ENCODE measurements at regions not wholly inside any gene's neighbourhood (a gene's known extent, or its start where the extent isn't known, plus 50 kb on each side); places are given as distances from the start of the nearest gene placed in this dataset.

DNA sequence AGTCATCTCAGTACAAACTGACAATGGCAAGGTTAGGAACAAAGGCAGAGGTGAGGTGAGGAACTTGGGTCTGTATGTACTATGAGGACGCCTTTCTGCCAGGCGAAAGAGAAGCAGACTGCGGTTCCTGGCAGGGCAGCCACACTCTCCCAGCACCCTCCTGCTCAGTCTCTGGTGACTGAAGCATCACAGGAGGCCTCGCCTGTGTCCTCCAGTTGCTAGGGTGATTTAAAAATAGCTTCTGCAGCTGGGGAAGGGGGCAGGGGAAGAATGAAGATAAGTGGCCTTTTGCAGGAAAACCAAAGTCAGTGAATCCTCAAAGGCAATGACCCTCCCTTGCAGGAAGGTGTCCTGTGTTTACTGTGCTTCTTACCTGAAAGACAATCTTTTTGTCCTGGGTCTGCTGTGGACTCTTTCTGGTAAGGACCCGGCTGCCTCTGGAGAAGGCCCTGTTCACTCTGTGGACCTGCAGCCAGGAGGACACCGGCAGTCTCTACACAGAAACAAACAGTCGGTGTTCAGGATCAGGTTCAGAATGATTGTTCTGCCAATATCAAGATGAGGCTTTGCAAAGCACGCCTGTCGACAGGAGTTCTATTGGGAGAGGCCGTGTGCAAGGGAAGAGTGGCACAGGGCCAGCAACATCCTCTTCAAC, 65.7 kb upstream of the DGKG start:
- DNase-seq (no peak), ATAC-seq (no peak)
- CTCF ChIA-PET = no interaction called here
- Mint-ChIP-seq H3K4me3 (no peak overlapping the region), H3K36me3 (ENCODE audit: low read depth) (no peaks in the 10 kb centered on the region), H3K27ac (no peak overlapping the region), H3K4me1 (peaks cover 11% of the 10 kb centered on the region), H3K27me3 (peaks cover 3% of the 10 kb centered on the region), H3K9me3 (ENCODE audit: low read depth) (no peaks in the 10 kb centered on the region)
- intact Hi-C loops (cut with DNase I, micrococcal nuclease) = no loop called here
- POLR2A ChIA-PET = no interaction called here

- POLR2A ChIA-PET = no interaction called here
- no peak overlapping the region for H3K27ac Mint-ChIP-seq
- CTCF ChIA-PET = interaction anchor here (1.0 to 1.4 kb wide), 3 partner anchors 13 to 115 kb away, joined by 3 to 4 read pairs (median 3); no protein-coding TSS in a partner anchor
- no peaks in the 10 kb centered on the region for H3K4me1 Mint-ChIP-seq
- H3K9me3 Mint-ChIP-seq (ENCODE audit: low read depth) = no peaks in the 10 kb centered on the region
- ATAC-seq = peak; percentile 36
- no peak for DNase-seq
- H3K36me3 Mint-ChIP-seq (ENCODE audit: low read depth) = no peaks in the 10 kb centered on the region
- intact Hi-C loops (cut with DNase I, micrococcal nuclease) = no loop called here
- H3K27me3 Mint-ChIP-seq = peaks cover 3% of the 10 kb centered on the region
- no peak overlapping the region for H3K4me3 Mint-ChIP-seq
Observed at GRCh38 chr3:186425788-186426730, 64.0 kb upstream of the DGKG start.

- POLR2A ChIA-PET = interaction anchor here (0.7 kb wide), 1 partner anchor 11 kb away, joined by 3 read pairs; no protein-coding TSS in a partner anchor
- no peaks in the 10 kb centered on the region for H3K36me3 Mint-ChIP-seq (ENCODE audit: low read depth)
- CTCF ChIA-PET = interaction anchor here (0.7 to 1.6 kb wide), 2 partner anchors 10 to 97 kb away, joined by 3 to 4 read pairs; no protein-coding TSS in a partner anchor
Observed at GRCh38 chr3:186421946-186422345, 59.9 kb upstream of the DGKG start.

GRCh38 chr3:186418671-186419145, 56.7 kb upstream of the DGKG start:
- no peak for ATAC-seq
- POLR2A ChIA-PET = interaction anchor here (1.2 kb wide), 1 partner anchor 118 kb away, joined by 3 read pairs; no protein-coding TSS in a partner anchor

More at GRCh38 chr3:186421946-186422345, 59.9 kb upstream of the DGKG start:
- no peak for DNase-seq
- Mint-ChIP-seq H3K9me3 (ENCODE audit: low read depth) (no peaks in the 10 kb centered on the region), H3K27me3 (peaks cover 8% of the 10 kb centered on the region), H3K27ac (no peak overlapping the region), H3K4me1 (peaks cover 15% of the 10 kb centered on the region), H3K4me3 (no peak overlapping the region)
- ATAC-seq = no peak
- intact Hi-C loops (cut with DNase I, micrococcal nuclease) = no loop called here

DNA sequence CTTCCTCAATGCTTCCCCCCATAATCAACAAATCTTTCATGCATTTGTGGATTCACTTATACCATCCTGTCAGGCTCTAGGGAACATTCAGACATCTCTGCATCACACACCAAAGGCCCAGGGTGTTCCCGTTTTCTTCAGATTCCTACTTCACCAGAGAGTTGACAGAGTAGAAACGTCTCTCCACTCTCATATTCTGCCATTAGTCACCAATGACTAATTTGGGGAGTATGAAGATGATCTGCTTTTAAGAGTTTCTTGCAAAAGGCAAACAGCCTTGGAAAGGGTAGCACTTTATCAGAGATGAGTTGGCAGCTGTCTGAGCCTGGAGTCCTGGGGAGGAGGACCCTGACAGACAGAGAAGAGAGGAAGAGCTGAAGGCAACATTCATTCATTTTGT, 55.8 kb upstream of the DGKG start:
- Mint-ChIP-seq H3K4me3 (no peak overlapping the region), H3K27ac (peak overlapping the region; percentile 22), H3K36me3 (ENCODE audit: low read depth) (no peaks in the 10 kb centered on the region), H3K9me3 (ENCODE audit: low read depth) (peaks cover 3% of the 10 kb centered on the region), H3K4me1 (peaks cover 40% of the 10 kb centered on the region), H3K27me3 (peaks cover 8% of the 10 kb centered on the region)
- CTCF ChIA-PET = interaction anchor here (0.7 kb wide), 1 partner anchor 77 kb away, joined by 3 read pairs; no protein-coding TSS in a partner anchor
- POLR2A ChIA-PET = interaction anchor here (0.6 to 1.2 kb wide), 2 partner anchors 119 to 125 kb away, joined by 3 to 4 read pairs; no protein-coding TSS in a partner anchor
- ATAC-seq (peak; percentile 85), DNase-seq (peak; percentile 50)
- intact Hi-C loops (cut with DNase I, micrococcal nuclease) = loop anchor here in 1 of 2 experiments (2.0 kb wide), 2 partner anchors 97 to 159 kb away; no protein-coding TSS in a partner anchor

More at GRCh38 chr3:186418671-186419145, 56.7 kb upstream of the DGKG start:
- peaks cover 3% of the 10 kb centered on the region for H3K9me3 Mint-ChIP-seq (ENCODE audit: low read depth)
- H3K27me3 Mint-ChIP-seq = peaks cover 8% of the 10 kb centered on the region
- H3K36me3 Mint-ChIP-seq (ENCODE audit: low read depth) = no peaks in the 10 kb centered on the region
- no peak overlapping the region for H3K4me3 Mint-ChIP-seq
- no peak for DNase-seq
- no peak overlapping the region for H3K27ac Mint-ChIP-seq
- H3K4me1 Mint-ChIP-seq = peaks cover 34% of the 10 kb centered on the region
- intact Hi-C loops (cut with DNase I, micrococcal nuclease) = loop anchor here in 1 of 2 experiments (2.0 kb wide), 2 partner anchors 96 to 160 kb away; no protein-coding TSS in a partner anchor
- CTCF ChIA-PET = interaction anchor here (0.7 to 1.4 kb wide), 3 partner anchors 76 to 122 kb away, joined by 3 to 4 read pairs (median 3); no protein-coding TSS in a partner anchor

DNA sequence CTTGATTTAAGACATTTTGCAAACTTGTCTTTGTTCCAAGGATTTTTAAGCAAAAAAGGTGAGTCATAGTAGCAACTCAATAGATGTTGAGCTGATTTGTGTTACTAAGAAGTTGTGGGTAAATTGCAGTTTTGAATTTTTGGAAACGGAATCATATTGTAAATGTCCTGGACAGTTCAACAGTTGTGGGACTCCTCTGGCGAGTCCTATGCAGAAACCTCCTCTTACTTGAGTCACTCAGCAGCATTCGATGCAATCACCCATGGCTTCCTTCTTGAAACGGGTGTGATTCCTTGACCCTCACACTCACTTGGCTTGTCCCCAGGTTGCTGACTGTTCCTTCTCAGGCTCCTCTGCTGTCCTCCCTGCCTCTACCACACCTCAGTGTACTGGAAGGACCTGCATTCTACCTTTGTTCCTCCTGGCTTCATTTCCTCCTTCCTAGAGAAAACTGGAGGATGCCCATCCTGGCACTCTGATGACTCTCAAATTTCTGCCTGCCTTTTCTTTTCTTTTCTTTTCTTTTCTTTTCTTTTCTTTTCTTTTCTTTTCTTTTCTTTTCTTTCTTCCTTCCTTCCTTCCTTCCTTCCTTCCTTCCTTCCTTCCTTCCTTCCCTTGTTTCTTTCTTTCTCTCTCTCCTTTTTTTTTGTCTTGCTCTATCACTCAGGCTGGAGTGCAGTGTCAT, 52.8 kb upstream of the DGKG start:
- ATAC-seq (no peak), DNase-seq (no peak)
- Mint-ChIP-seq H3K9me3 (ENCODE audit: low read depth) (peaks cover 3% of the 10 kb centered on the region), H3K4me3 (peak overlapping the region; percentile 51), H3K4me1 (peaks cover 54% of the 10 kb centered on the region), H3K27me3 (peaks cover 3% of the 10 kb centered on the region), H3K36me3 (ENCODE audit: low read depth) (no peaks in the 10 kb centered on the region), H3K27ac (no peak overlapping the region)
- ChIA-PET CTCF (interaction anchor here (0.6 to 1.5 kb wide), 3 partner anchors 12 to 472 kb away, joined by 3 to 5 read pairs (median 3); no protein-coding TSS in a partner anchor), POLR2A (no interaction called here)
- intact Hi-C loops (cut with DNase I, micrococcal nuclease) = loop anchor here in 1 of 2 experiments (5.0 kb wide), 2 partner anchors 97 to 122 kb away; no protein-coding TSS in a partner anchor

DNA sequence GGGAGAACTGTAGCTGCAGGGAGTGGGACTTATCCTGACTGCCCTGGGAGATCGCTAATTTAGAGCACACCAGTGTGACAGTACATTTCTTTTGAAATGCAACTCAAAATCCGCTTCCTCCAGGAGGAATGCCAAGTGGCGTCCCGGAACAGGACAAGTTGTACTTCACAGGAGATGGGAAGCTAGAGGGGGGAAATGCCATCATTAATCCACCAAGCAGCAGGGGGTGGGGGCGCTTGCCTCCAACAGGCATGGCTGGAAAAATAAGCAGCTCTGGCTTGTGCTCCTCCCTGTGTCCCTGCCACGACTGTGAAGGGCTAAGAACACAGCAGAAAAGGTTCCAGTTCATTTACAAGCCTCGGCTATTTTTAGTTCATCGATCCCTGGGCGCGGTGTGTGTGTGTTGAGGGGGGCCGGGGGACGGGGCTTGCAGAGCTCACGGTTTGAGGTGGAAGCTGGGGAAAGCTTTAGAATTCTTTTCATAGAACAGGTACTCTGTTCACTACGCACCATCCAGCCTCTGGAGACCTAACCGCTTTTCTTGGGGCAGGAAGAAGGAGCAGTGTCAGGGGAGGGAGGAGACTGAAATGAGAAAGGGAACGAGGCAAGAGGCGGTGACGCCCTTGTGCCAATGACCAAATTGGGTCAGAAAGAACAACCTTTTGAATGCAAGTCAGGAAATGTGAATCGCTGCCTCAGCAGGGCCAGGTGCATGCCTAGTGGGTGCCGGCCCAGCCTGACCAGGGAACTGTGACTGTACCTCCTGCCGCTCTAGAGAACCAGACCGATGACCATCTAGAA, 51.8 kb upstream of the DGKG start:
- peak overlapping the region; percentile 51 for H3K4me3 Mint-ChIP-seq
- CTCF ChIA-PET = interaction anchor here (0.7 to 1.5 kb wide), 5 partner anchors 11 to 471 kb away, joined by 3 to 5 read pairs (median 3); no protein-coding TSS in a partner anchor
- H3K36me3 Mint-ChIP-seq (ENCODE audit: low read depth) = no peaks in the 10 kb centered on the region
- H3K27me3 Mint-ChIP-seq = peaks cover 5% of the 10 kb centered on the region
- intact Hi-C loops (cut with DNase I, micrococcal nuclease) = loop anchor here in 1 of 2 experiments (5.0 kb wide), 2 partner anchors 98 to 123 kb away; no protein-coding TSS in a partner anchor
- POLR2A ChIA-PET = no interaction called here
- peak overlapping the region; percentile 17 for H3K27ac Mint-ChIP-seq
- DNase-seq (peak; percentile 56), ATAC-seq (peak; percentile 13)
- peaks cover 3% of the 10 kb centered on the region for H3K9me3 Mint-ChIP-seq (ENCODE audit: low read depth)
- peaks cover 54% of the 10 kb centered on the region for H3K4me1 Mint-ChIP-seq

DNA sequence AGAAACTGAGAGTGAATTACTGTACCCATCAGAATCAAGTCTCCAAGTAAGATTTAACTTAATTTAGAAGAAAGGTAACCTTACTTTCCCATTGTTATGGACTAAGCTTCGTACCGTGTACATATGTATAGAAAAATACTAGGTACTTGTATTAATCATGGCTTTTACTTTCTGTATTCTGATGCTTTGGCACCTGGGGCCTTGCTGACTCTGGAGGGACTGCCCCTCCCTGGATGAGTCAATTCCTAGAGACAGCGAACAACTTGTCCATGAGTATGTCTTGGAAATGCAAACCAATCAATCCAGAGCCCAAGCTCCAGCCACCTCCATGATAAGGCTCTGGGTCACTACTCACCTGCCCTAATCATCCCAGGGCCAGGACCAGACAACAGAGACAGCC, 50.0 kb upstream of the DGKG start:
- Mint-ChIP-seq H3K27ac (peak overlapping the region; percentile 74), H3K4me1 (peaks cover 39% of the 10 kb centered on the region), H3K4me3 (no peak overlapping the region), H3K36me3 (ENCODE audit: low read depth) (no peaks in the 10 kb centered on the region), H3K27me3 (peaks cover 5% of the 10 kb centered on the region), H3K9me3 (ENCODE audit: low read depth) (peaks cover 3% of the 10 kb centered on the region)
- peak; percentile 76 for DNase-seq
- intact Hi-C loops (cut with DNase I, micrococcal nuclease) = loop anchor here (1.0 to 5.0 kb wide), 3 partner anchors 100 to 125 kb away; no protein-coding TSS in a partner anchor
- ATAC-seq = peak; percentile 97
- POLR2A ChIA-PET = interaction anchor here (1.7 kb wide), 1 partner anchor 123 kb away, joined by 6 read pairs; no protein-coding TSS in a partner anchor
- CTCF ChIA-PET = interaction anchor here (0.6 to 1.4 kb wide), 4 partner anchors 10 to 1512 kb away, joined by 3 to 8 read pairs (median 4); no protein-coding TSS in a partner anchor

Measured in activated CD4-positive, alpha-beta T cell treated with anti-CD3 and anti-CD28 coated beads for 36 hours (primary cell).